ENCODE measurements at regions not wholly inside any gene's neighbourhood (a gene's known extent, or its start where the extent isn't known, plus 50 kb on each side); places are given as distances from the start of the nearest gene placed in this dataset.

- TF ChIP-seq RAD21 (conservative IDR thresholded peaks at IDR 0.05 in 1 of 2, IDR thresholded peaks at IDR 0.05 in 1 of 2) = no peak
- TF ChIP-seq POLR2A (IDR thresholded peaks at IDR 0.05; ENCODE audit: low read length) = no peak
- TF ChIP-seq, protein P1, sequence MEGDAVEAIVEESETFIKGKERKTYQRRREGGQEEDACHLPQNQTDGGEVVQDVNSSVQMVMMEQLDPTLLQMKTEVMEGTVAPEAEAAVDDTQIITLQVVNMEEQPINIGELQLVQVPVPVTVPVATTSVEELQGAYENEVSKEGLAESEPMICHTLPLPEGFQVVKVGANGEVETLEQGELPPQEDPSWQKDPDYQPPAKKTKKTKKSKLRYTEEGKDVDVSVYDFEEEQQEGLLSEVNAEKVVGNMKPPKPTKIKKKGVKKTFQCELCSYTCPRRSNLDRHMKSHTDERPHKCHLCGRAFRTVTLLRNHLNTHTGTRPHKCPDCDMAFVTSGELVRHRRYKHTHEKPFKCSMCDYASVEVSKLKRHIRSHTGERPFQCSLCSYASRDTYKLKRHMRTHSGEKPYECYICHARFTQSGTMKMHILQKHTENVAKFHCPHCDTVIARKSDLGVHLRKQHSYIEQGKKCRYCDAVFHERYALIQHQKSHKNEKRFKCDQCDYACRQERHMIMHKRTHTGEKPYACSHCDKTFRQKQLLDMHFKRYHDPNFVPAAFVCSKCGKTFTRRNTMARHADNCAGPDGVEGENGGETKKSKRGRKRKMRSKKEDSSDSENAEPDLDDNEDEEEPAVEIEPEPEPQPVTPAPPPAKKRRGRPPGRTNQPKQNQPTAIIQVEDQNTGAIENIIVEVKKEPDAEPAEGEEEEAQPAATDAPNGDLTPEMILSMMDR (IDR thresholded peaks at IDR 0.05) = no peak
- no peak for TF ChIP-seq PHF8 (IDR thresholded peaks at IDR 0.05; ENCODE audit: borderline replicate concordance, low read depth)
- TF ChIP-seq HDAC2 (IDR thresholded peaks at IDR 0.05) = no peak
- TF ChIP-seq, protein P2, sequence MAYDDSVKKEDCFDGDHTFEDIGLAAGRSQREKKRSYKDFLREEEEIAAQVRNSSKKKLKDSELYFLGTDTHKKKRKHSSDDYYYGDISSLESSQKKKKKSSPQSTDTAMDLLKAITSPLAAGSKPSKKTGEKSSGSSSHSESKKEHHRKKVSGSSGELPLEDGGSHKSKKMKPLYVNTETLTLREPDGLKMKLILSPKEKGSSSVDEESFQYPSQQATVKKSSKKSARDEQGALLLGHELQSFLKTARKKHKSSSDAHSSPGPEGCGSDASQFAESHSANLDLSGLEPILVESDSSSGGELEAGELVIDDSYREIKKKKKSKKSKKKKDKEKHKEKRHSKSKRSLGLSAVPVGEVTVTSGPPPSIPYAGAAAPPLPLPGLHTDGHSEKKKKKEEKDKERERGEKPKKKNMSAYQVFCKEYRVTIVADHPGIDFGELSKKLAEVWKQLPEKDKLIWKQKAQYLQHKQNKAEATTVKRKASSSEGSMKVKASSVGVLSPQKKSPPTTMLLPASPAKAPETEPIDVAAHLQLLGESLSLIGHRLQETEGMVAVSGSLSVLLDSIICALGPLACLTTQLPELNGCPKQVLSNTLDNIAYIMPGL (CRISPR knock-in tag; IDR thresholded peaks at IDR 0.05; ENCODE audit: borderline replicate concordance) = no peak
- TF ChIP-seq KDM1A (IDR thresholded peaks at IDR 0.05; ENCODE audit: low read depth) = no peak
- TF ChIP-seq RARB (CRISPR knock-in tag; IDR thresholded peaks at IDR 0.05) = no peak
- TF ChIP-seq RFX5 (IDR thresholded peaks at IDR 0.05) = no peak
- TF ChIP-seq CEBPB (IDR thresholded peaks at IDR 0.05) = no peak
- TF ChIP-seq CHD2 (IDR thresholded peaks at IDR 0.05; ENCODE audit: low read length, partially characterized antibody) = no peak
- no peak for TF ChIP-seq PBX3 (IDR thresholded peaks at IDR 0.05)
Measured at GRCh38 chr20:20904501-20904831, 192.0 kb upstream of the RALGAPA2 start.
